Fibroblast of lung (primary cell): ENCODE measurements at regions not wholly inside any gene's neighbourhood (a gene's known extent, or its start where the extent isn't known, plus 50 kb on each side); places are given as distances from the start of the nearest gene placed in this dataset.

ENCODE experiments used
- DNase-seq, 2 donors: peaks; one replicate each; pipeline versions ENCODE4 v3.0.0 to v3.0.0-alpha.2; 2010; ENCODE audit warnings: low read depth in 2 of 2
- H2AFZ ChIP-seq: 2 replicates; pipeline ENCODE4 v1.5.1; 2012; ENCODE audit warnings: low read length, control low read depth, inconsistent platforms
- H3K27ac ChIP-seq: 2 replicates; pipeline ENCODE4 v1.5.1; 2011; ENCODE audit warnings: low read length, control low read depth; ENCODE audit not compliant: insufficient read depth
- H3K27me3 ChIP-seq: 2 replicates; pipeline ENCODE4 v1.5.1; 2011; ENCODE audit warnings: mild to moderate bottlenecking, low read length; ENCODE audit not compliant: control insufficient read depth, insufficient read depth
- H3K36me3 ChIP-seq: 2 replicates; pipeline ENCODE4 v1.5.1; 2011; ENCODE audit warnings: low read length; ENCODE audit not compliant: control insufficient read depth, insufficient read depth
- H3K4me1 ChIP-seq: 2 replicates; pipeline ENCODE4 v1.5.1; 2011; ENCODE audit warnings: low read length; ENCODE audit not compliant: control insufficient read depth, insufficient read depth; ENCODE audit errors: extremely low read depth
- H3K4me2 ChIP-seq: 2 replicates; pipeline ENCODE4 v1.5.1; 2011; ENCODE audit warnings: low read length, control low read depth; ENCODE audit not compliant: insufficient read depth; ENCODE audit errors: extremely low read depth
- H3K4me3 ChIP-seq, 4 experiments: fragments of 200-600 bp in 1 of 4; sonication (generic) in 1 of 4; replicated peaks in 1 of 4; 2 replicates each; pipeline ENCODE4 v1.5.1; 2011 to 2016; ENCODE audit warnings: low read length in 4 of 4, low read depth in 3 of 4, mild to moderate bottlenecking in 3 of 4, control low read depth in 2 of 4, inconsistent platforms in 1 of 4, mixed read lengths in 1 of 4; ENCODE audit not compliant: insufficient read depth in 1 of 4; ENCODE audit errors: control extremely low read depth in 1 of 4
- H3K79me2 ChIP-seq: 2 replicates; pipeline ENCODE4 v1.5.1; 2012; ENCODE audit warnings: mild to moderate bottlenecking, low read length, inconsistent platforms; ENCODE audit not compliant: control insufficient read depth, insufficient read depth
- H3K9ac ChIP-seq: 2 replicates; pipeline ENCODE4 v1.5.1; 2011; ENCODE audit warnings: mild to moderate bottlenecking, low read length, control low read depth; ENCODE audit not compliant: insufficient read depth
- H3K9me3 ChIP-seq: 2 replicates; pipeline ENCODE4 v1.5.1; 2012; ENCODE audit warnings: low read depth, low read length; ENCODE audit not compliant: control insufficient read depth, insufficient read depth
- H4K20me1 ChIP-seq: 2 replicates; pipeline ENCODE4 v1.5.1; 2011; ENCODE audit warnings: low read length; ENCODE audit not compliant: control insufficient read depth, insufficient read depth; ENCODE audit errors: extremely low read depth
- CTCF ChIP-seq, 2 donors: IDR thresholded peaks in 1 of 2; conservative IDR thresholded peaks in 1 of 2; 1 replicate in 1 of 2; 2 replicates in 1 of 2; pipeline ENCODE4 v1.5.1; 2011 to 2012; ENCODE audit warnings: low read length in 2 of 2, control low read depth in 1 of 2, inconsistent platforms in 1 of 2, low read depth in 1 of 2, mild to moderate bottlenecking in 1 of 2
- EZH2 ChIP-seq: IDR thresholded peaks from 2 replicates; pipeline ENCODE4 v1.5.1; 2012; ENCODE audit warnings: low read length, control low read depth, mild to moderate bottlenecking; ENCODE audit errors: missing control alignments

GRCh38 chr5:97670447-97670846 is 487.4 kb upstream of the RIOK2 start:
- TF ChIP-seq EZH2 (no peak), CTCF (conservative IDR thresholded peaks at IDR 0.05 in 1 of 2, IDR thresholded peaks at IDR 0.05 in 1 of 2; ENCODE audit: low read depth in 1 of 2, low read length in 2 of 2) (no peak)
- no peak overlapping the region for H3K9ac ChIP-seq
- no peak overlapping the region for H3K27ac ChIP-seq
- no peaks in the 10 kb centered on the region for H4K20me1 ChIP-seq
- H3K4me1 ChIP-seq: no peaks in the 10 kb centered on the region
- no peak overlapping the region for H3K4me3 ChIP-seq
- H2AFZ ChIP-seq: no peak overlapping the region
- no peak overlapping the region for H3K4me2 ChIP-seq
- no peaks in the 10 kb centered on the region for H3K9me3 ChIP-seq
- DNase-seq: no peak
- H3K79me2 ChIP-seq: no peaks in the 10 kb centered on the region
- no peaks in the 10 kb centered on the region for H3K36me3 ChIP-seq
- no peaks in the 10 kb centered on the region for H3K27me3 ChIP-seq

GRCh38 chr5:97676608-97677007 is 493.6 kb upstream of the RIOK2 start:
- no peak for DNase-seq
- no peaks in the 10 kb centered on the region for H3K4me1 ChIP-seq
- H3K27ac ChIP-seq: no peak overlapping the region
- TF ChIP-seq CTCF (conservative IDR thresholded peaks at IDR 0.05 in 1 of 2, IDR thresholded peaks at IDR 0.05 in 1 of 2; ENCODE audit: low read depth in 1 of 2, low read length in 2 of 2): no peak
- no peaks in the 10 kb centered on the region for H3K36me3 ChIP-seq
- no peaks in the 10 kb centered on the region for H3K9me3 ChIP-seq
- H4K20me1 ChIP-seq: no peaks in the 10 kb centered on the region
- H2AFZ ChIP-seq: no peak overlapping the region
- no peak overlapping the region for H3K4me3 ChIP-seq
- no peaks in the 10 kb centered on the region for H3K27me3 ChIP-seq
- H3K9ac ChIP-seq: no peak overlapping the region
- no peak overlapping the region for H3K4me2 ChIP-seq
- H3K79me2 ChIP-seq: no peaks in the 10 kb centered on the region

- no peaks in the 10 kb centered on the region for H3K79me2 ChIP-seq
- no peaks in the 10 kb centered on the region for H3K4me1 ChIP-seq
- TF ChIP-seq EZH2 (no peak), CTCF (conservative IDR thresholded peaks at IDR 0.05 in 1 of 2, IDR thresholded peaks at IDR 0.05 in 1 of 2; ENCODE audit: low read depth in 1 of 2, low read length in 2 of 2) (no peak)
- H3K9me3 ChIP-seq: no peaks in the 10 kb centered on the region
- H3K4me3 ChIP-seq: no peak overlapping the region
- H4K20me1 ChIP-seq: no peaks in the 10 kb centered on the region
- no peak overlapping the region for H3K4me2 ChIP-seq
- no peaks in the 10 kb centered on the region for H3K27me3 ChIP-seq
- DNase-seq: no peak
- H3K9ac ChIP-seq: no peak overlapping the region
- H3K36me3 ChIP-seq: no peaks in the 10 kb centered on the region
- no peak overlapping the region for H3K27ac ChIP-seq
- no peak overlapping the region for H2AFZ ChIP-seq
These were observed 511.0 kb upstream of the RIOK2 start for GRCh38 chr5:97694091-97694490.
